AG04450 (cell line): ENCODE measurements at regions not wholly inside any gene's neighbourhood (a gene's known extent, or its start where the extent isn't known, plus 50 kb on each side); places are given as distances from the start of the nearest gene placed in this dataset.

Experiments used
- CTCF ChIA-PET: fragments of 300-600, 350-600 bp; formaldehyde crosslinking; extraction: SDS; loops from one replicate; lab custom pipeline; 2022; ENCODE audit warnings: antibody characterized with exemption, inconsistent platforms; lab: Charles Lee
- POLR2A ChIA-PET: fragments of 350-600 bp; formaldehyde crosslinking; extraction: SDS; loops from one replicate; lab custom pipeline; 2021; ENCODE audit warnings: antibody characterized with exemption, inconsistent platforms; lab: Yijun Ruan, JAX
- DNase-seq: peaks from one replicate; pipeline ENCODE4 v3.0.0-alpha.2; 2011; ENCODE audit warnings: low read depth, low spot score
- H3K27ac ChIP-seq: one replicate; pipeline ENCODE4 v1.5.1; 2012; ENCODE audit warnings: low read depth, low read length, control low read depth
- H3K27me3 ChIP-seq: one replicate; pipeline ENCODE4 v1.6.0; 2012; ENCODE audit warnings: low read length; ENCODE audit not compliant: control insufficient read depth, insufficient read depth
- H3K4me3 ChIP-seq: 2 replicates; pipeline ENCODE4 v1.5.1; 2011; ENCODE audit warnings: mild to moderate bottlenecking, low read depth, low read length, control low read depth
- H3K9me3 ChIP-seq: 2 replicates; pipeline ENCODE4 v1.5.1; 2012; ENCODE audit warnings: low read length; ENCODE audit not compliant: control insufficient read depth, insufficient read depth
- CTCF ChIP-seq: IDR thresholded peaks from 2 replicates; pipeline ENCODE4 v1.5.1; 2011; ENCODE audit warnings: low read depth, low read length, control low read depth, inconsistent platforms

- CTCF ChIA-PET = no interaction called here
- H3K27me3 ChIP-seq = no peaks in the 10 kb centered on the region
Measured at GRCh38 chr2:185388226-185388625, 350.4 kb upstream of the FSIP2 start.

GRCh38 chr2:185391543-185391942 is 347.1 kb upstream of the FSIP2 start:
- Histone ChIP-seq H3K4me3 (no peak overlapping the region), H3K27ac (no peak overlapping the region), H3K27me3 (no peaks in the 10 kb centered on the region), H3K9me3 (peaks cover 5% of the 10 kb centered on the region)
- ChIA-PET POLR2A (no interaction called here), CTCF (no interaction called here)
- TF ChIP-seq CTCF = no peak
- no peak for DNase-seq

More at GRCh38 chr2:185388226-185388625, 350.4 kb upstream of the FSIP2 start:
- H3K27ac ChIP-seq = no peak overlapping the region
- DNase-seq = no peak
- POLR2A ChIA-PET = no interaction called here
- no peak for TF ChIP-seq CTCF
- no peaks in the 10 kb centered on the region for H3K9me3 ChIP-seq
- H3K4me3 ChIP-seq = no peak overlapping the region

GRCh38 chr2:185393091-185393490 is 345.5 kb upstream of the FSIP2 start:
- H3K9me3 ChIP-seq = peaks cover 11% of the 10 kb centered on the region
- TF ChIP-seq CTCF = no peak
- no peak for DNase-seq
- ChIA-PET POLR2A (no interaction called here), CTCF (no interaction called here)
- H3K4me3 ChIP-seq = no peak overlapping the region
- H3K27me3 ChIP-seq = no peaks in the 10 kb centered on the region
- no peak overlapping the region for H3K27ac ChIP-seq

GRCh38 chr2:185402474-185402873 is 336.1 kb upstream of the FSIP2 start:
- ChIA-PET POLR2A (no interaction called here), CTCF (no interaction called here)
- no peaks in the 10 kb centered on the region for H3K27me3 ChIP-seq
- TF ChIP-seq CTCF = no peak
- no peak overlapping the region for H3K27ac ChIP-seq
- no peak overlapping the region for H3K4me3 ChIP-seq
- no peak for DNase-seq
- no peaks in the 10 kb centered on the region for H3K9me3 ChIP-seq

GRCh38 chr2:185404578-185404977 is 334.0 kb upstream of the FSIP2 start:
- TF ChIP-seq CTCF = no peak
- no peaks in the 10 kb centered on the region for H3K9me3 ChIP-seq
- DNase-seq = no peak
- no peak overlapping the region for H3K27ac ChIP-seq
- POLR2A ChIA-PET = no interaction called here
- H3K4me3 ChIP-seq = no peak overlapping the region
- H3K27me3 ChIP-seq = no peaks in the 10 kb centered on the region
- CTCF ChIA-PET = no interaction called here
